Glomerular visceral epithelial cell (primary cell): ENCODE measurements at regions not wholly inside any gene's neighbourhood (a gene's known extent, or its start where the extent isn't known, plus 50 kb on each side); places are given as distances from the start of the nearest gene placed in this dataset.
"Not testable (repeated sequence)": the region's sequence is repeated elsewhere in the genome, so short reads cannot be mapped to it uniquely, and the experiment has no call there.

Experiments used
- DNase-seq: peaks from one replicate; pipeline ENCODE4 v3.0.0-alpha.2; 2016; ENCODE audit errors: extremely low spot score

DNA sequence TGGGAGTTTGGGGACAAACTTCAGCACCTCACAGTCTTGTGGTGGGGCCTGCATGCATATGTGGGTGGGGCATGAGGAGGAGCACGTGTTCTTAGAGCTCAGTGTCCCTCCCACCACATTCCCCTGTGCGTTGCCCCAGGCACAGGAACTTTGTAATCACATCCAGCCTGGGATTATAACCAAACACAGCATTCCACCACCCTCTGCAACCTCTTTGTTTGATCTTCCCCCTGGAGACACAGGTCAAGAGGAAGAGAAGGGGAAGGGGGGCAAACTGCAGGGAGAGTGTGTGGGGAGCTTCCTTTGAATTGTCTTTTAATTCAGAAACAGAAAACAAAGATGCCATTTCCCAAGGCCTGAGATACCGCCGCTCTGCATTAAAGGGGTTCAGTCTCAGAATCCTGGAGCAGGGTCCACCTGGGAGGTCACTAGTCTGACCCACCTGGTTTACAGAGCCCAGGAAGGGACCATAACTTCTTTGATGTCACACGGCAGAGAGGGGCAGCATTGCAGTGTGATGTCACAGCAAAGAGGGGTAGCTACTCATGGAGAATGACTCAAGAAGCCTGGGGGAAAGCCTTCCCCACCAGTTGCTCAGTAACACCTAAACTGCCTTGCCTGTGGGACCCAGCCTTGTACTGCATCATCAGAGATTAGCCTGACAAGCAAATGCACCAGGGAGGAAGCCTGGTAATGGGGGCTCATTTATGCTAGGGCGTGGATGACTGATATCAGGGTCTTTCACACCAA is 106.3 kb upstream of the RNU6-1 start:
- DNase-seq = no peak

DNA sequence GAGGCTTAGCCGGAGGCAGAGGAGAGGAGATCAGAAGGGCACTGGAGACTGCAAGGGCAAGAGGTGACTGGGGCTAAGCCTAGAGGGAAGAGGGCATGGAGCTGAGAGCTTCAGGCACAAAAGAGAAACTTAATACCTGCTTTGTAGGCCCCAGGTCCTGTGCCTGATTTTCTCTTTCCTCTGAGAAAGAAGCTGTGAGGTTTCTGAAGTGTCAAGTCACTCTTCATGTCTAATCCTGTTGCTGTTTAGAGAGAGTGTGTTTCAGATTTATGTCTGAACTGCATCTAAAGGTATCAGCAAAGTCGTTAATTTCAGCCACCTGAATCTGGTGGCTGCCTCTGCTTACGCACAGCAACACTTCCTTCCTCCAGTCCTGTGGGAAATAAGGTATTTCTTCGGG is 106.9 kb upstream of the RNU6-1 start:
- no peak for DNase-seq

DNA sequence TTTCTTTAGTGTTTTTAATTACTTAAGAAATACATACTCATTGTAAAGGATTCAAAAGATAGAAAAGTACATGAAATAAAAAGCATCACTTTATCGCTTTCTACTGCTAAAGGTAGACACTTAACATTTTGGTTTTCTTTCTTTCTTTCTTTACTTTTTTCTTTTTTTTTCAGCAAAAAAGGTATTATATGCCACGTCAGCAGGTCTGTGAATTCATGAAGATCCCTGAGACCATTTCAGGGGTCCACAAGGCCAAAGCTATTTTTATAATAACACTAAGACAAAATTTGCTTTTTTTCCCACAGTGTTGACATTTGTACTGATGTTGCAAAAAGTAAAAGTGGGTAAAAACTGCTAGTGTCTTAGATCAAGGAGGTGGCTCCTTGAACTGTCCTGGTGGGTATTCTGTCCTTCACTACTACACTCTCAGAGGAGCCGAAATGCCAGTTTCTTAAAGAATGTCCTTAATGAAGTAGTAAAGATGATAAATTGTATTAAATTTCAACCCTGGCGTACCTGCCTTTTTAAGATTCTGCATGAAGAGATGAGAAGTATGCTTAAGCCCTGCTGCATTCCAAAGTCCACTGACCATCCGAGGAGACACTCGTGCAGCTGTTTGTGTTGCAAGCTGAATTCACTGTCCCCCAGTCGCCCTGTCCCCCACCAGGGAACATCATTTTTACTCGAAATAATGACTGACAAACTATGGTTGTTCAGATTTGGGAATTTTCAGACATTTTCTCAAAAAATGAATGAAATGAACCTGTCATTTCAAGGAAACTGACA is 106.7 kb upstream of the PIAS1 start:
- DNase-seq = no peak

DNA sequence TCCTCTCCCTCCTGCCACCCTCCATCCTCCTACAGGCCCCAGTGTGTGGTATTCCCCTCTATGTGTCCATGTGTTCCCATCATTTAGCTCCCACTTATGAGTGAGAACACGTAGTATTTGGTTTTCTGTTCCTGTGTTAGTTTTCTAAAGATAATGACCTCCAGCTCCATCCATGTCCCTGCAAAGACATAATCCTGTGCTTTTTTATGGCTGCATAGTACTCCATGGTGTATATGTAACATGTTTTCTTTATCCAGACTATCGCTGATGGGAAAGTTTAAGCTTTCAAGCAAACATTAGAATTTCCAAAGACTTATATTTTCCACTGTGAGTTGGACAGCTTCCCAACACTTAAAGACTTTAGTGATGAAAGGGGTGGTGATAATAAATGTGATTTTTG is 105.9 kb upstream of the PIAS1 start:
- no peak for DNase-seq

DNA sequence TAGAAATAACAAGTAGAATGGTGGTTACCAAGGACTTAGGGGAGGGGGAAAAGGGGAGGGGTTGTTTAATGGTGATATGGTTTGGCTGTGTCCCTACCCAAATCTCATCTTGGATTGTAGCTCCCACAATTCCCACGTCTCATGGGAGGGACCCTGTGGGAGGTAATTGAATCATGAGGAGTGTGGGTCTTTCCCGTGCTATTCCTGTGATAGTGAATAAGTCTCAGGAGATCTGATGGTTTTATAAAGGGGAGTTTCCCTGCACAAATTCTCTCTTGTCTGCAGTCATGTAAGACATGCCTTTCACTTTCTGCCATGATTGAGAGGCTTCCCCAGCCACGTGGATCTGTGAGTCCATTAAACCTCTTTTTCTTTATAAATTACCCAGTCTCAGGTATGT is 102.9 kb upstream of the PIAS1 start:
- DNase-seq = not testable (repeated sequence)

DNA sequence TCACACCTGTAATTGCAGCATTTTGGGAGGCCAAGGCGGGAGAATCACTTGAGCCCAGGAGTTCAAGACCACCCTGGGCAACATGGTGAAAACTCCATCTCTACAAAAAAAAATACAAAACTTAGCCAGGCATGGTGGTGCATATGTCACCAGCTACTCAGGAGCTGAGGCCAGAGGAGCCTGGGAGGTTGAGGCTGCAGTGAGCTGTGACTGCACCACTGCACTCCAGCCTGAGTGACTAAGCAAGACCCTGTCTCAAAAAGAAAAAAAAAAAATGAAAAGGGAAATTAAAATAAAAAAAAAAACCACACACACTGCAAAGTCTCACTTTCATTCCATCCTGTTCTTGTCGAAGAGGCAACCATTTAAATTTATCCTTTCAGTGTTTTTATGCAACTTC is 100.8 kb upstream of the PIAS1 start:
- no peak for DNase-seq

DNA sequence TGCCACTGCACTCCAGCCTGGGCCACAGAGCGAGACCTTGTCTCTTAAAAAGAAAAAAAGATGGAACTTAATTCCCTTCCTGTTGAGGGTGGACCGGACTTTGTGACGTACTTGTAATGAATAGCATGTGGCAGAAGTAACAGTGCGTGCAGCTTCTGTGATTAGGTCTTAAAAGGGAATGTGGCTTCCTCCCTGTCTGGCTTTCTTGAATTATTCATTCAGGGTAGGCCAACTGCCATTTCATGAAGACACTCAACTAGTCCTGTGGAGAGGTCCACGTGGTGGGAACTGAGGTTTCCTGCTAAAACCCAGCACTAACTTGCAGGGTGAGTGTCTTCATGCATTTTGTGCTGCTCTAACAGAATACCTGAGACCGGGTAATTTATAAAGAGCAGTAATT is 98.9 kb upstream of the PIAS1 start:
- no peak for DNase-seq

DNA sequence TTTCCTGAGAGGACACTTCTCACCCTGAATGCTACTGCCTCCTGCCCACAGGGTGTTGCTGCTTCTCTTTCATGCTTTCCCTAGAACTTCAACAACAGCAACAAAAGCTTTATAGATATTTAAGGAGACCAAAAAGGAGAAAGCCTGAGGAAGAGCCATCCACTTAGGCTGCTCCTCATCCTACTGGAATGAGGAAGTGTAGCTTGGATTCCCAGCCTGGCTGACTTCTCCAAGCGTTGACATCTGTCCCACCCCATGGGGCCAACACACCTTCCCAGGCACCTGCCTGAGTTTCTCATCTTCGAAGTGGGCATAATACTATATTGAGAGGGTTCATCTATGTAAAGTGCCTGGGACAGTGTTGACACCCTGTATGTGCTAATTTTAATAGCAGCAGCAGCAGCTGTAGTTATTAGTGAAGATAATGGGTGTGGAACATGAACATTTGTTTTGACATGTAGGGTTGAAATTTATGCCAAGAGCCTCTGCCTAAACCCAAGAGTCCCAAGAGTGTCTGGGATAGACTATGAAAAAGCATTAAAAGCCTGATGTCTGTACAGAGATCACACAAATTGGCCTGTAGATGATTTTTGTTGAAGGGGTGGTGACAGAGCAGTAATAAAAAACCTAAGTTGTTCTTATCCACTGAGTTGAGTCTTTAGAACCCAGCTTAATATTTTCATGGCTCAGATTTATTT is 96.5 kb upstream of the PIAS1 start:
- DNase-seq = no peak

DNA sequence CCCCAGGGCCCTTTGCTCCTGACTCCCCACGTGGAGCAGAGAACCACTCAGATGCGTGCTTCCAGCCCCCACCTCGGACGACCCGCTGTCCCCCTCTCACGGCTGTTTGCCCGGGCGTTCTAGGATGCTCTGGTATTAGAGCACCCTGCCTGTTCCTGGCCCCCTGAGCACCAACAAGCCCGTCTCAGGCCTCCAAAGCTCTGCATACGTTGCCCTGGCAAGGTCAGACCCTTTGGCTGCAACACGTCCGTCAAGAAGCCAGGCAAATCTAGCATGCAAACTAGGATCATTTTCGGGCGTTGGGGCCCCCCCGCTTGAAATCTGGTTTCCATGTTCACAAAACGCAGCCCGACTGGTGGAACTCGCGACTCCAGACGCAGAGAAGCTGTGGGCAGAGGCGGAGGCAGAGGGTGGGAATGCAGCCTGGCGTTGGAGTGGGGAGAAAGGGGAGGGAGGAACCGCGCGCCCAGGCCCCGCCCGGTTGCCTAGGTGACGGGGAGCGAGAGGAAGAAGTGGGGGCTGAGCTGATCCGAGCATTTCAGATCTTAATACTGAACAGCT is 86.2 kb upstream of the PIAS1 start:
- peak; percentile 64 for DNase-seq

DNA sequence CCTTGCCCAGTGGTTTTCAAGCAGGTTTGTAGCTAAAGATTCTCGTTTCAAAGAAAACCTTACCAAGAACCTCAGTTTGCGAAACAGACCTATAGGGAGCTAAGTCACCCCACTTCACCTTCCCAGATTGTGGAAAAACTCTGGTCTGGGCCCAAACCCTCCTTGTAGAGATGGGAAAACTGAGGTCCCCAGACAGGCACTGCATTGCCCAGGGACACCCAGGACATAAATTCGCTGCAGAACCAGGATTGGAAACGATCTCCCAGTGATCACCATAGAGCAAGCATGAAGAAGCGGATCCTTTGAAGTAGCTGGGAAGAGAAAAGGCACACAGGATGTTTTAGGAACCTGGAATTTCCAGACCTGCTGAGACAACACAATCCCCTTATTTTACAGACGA is 85.6 kb upstream of the PIAS1 start:
- no peak for DNase-seq

DNA sequence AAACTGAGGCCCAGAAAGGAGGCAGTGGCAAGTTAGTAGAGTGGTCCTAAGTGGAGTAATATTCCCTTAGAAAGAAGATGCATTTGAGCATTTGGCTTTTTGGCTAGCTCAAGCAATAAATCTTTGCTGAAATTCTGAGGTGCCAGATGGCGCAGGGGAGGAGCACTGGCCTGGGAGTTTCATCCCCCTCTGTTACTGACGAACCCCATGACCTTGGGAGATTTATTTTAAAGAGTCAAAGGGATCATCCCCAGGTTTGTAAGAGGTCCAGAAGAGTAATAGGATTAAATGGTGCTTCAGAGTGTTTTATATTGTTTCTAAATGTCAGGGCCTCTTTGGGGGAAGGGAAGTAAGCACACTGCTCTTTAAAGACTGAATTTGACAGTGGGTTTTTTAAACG is 85.1 kb upstream of the PIAS1 start:
- DNase-seq = no peak

DNA sequence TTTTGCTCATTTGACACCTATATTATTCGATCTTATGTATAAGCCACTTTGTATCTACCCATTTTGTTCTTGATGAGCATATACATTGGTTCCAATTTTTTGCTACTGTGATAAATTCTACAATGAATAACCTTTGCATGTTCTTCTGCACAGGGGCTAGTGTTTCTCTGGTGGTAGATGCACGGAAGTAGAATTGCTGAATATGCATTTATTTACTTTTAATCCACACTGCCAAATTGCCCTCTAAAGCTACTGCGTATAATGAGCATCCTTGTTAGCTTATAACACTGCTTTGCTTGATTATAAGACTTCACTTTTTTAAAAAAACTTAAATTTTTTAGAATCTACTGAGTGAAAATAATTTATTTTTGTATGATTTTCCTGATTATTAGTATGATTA is 84.2 kb upstream of the PIAS1 start:
- no peak for DNase-seq

DNA sequence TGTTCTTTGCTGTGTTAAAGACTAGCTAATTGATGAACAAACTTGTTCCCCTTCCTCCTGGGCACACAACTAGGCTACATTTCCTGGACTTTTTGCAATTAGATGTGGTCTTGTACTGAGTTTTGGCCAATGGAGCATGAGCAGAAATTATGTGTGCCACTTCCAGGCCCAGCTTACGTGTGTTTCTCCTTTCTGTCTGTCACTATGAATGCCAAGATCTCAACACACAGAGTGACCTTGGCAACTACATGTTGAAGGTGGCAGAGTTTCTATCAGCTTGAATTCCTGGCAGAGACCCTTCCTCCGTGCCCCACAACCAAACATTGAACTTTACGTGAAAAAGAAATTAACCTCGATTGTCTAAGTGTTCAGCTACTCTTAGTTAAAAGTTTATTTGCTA is 81.7 kb upstream of the PIAS1 start:
- no peak for DNase-seq

DNA sequence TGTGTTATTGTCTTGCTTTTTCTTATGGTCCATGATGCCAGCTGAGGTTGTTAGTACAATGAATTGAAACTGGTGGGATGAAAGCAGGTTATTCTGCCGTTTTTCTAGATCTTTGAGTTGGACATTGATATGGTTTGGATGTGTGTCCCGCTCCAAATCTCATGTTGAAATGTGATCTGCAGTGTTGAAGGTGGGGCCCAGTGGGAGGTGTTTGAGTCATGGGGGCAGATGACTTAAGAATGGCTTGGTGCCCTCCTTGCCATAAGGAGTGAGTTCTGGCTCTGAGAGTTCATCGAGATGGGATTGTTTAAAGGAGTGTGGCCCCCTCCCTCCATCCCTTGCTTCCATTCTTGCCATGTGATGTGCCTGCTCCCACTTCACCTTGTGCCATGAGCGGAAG is 80.3 kb upstream of the PIAS1 start:
- no peak for DNase-seq

DNA sequence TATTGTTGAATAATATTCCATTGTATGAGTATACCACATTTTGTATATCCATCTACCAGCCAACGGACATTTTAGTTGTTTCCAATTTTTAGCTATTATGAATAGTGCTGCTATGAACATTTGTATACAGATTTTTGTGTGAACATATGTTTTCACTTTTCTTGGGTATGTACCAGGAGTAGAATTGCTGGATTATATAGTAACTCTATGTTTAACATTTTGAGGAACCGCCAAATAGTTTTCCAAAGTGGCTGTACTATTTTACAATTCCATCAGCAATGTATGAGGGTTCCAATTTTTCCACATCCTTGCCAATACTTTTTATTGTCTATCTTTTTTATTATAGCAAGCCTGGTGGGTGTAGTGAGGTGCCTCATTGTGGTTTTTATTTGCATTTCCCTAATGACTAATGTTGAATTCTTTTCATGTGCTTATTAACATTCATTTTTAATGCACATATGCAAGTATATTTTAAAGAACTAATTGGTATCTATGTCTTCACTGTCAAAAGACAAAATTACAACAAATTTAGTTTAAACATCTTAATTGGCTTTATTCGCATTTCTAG is 77.5 kb upstream of the PIAS1 start:
- no peak for DNase-seq

DNA sequence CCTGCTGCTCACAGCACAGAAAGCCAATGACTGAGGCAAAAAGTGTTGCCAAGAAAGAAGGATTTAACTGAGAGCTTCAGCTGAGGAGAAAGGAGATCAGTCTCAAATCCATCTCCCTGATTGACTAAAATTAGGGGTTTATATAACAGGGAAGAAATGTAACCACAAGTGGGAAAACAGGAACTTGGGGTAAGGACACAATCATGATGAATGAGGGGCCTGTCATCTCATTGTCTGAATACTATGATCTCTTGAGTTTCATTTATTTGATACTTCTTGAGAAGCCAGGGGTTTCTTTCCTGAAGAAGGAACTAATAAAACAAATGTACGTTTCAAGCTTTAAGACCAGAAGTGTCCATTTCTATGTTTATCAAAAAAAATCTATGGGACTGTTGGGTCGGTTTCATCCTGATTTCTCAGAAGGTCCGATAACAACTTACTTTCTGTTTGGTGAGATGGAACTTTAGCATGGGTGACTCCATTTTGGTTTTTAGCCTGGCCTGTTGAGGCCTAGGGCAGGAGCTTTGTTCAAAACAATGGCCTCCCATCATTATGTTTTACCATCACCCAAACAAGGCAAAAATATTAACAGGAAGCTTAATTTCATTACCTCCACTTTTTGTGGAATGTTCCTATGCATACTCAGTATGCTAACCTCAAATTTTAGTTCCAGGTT is 76.6 kb upstream of the PIAS1 start:
- DNase-seq = no peak

DNA sequence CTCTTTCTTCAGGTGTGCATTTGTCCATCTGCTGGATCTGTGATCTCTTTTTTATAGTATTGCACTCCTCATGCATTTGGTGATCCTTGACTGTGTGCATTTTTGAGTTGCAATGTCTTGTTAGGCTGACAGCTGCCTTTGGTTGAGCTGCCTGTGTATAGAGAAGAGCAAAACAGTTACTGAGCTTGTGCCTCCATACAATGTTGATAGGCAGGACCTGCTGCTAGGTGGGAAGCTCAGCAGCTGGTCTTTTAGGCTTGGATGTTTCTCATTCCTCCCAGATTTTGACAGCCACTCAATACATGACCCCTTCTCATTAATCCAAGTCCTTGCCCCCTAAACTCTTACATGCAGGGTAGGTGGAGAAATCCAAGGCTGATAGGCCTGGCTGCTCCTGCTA is 74.8 kb upstream of the PIAS1 start:
- no peak for DNase-seq

DNA sequence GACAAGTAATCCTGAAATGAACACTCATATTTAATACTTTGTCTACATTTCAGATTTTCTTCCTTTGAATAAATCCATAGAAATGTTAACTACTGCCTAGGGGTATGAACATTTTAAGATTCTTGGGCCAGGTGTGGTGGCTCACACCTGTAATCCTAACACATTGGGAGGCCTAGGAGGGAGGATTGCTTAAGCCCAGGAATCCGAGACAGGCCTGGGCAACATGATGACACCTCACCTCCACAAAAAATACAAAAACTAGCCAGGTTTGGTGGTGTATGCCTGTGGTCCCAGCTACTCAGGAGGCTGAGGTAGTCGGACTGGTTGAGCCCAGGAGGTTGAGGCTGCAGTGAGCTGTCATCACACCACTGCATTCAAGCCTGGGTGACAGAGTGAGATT is 73.9 kb upstream of the PIAS1 start:
- DNase-seq = no peak

DNA sequence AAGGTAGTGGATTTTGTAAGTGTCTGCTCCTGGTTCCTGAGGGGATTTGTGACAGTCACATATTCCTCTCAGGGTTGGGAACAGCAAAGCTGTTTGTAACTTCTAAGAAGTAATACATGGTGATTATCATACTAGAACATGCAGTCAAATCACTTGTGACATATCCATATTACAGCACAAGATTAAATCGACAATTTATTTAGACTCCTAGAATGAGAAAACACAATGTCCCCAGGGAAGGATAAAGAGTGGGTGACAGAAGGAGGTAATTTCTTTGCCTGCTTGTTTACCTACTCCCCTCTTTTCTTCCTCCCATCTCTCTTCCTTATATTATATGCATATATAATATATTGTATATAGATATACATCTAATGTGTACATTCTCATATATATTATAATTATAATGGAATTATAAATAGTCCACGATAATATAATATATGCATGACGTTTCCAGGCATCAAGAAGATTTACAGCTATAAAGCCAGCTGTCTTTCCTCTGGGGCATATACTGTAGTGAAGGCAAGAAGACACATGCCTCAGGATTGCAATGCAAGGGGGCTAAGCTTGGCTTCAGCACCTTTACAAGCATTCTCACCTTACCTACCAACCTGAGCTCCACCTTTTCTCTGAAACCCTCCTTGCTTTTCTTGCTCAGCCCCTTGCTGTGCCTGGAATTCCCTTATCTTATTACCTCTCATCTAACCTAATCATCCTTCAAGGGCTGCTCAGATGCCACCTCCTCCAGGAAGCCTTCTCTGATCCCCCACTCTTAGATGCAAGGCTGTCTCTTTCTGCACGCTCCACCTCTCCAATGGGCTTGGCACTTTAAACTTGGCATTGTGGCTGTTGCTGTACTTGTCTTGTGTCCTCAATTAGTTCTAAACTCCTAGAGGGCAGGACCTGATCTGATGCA is 73.1 kb upstream of the PIAS1 start:
- DNase-seq = no peak

DNA sequence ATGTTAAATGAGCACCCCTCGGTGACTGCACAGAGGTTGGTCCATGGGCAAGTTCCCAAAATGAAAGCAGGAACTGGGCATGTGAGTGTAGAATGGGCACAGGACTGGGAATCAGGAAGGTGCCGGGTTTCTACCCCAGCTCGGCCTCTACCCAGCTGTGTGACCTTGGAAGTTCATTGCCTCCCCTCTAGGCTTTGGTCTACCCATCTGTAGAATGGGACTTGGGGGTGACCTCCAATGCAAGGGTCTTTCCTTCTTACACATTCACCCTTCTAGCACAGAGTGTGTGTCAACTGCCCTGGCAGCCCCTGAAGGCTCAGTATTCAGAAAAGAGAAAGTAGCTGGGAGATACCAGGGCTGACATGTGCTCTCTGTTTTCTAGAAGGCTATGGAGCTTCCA is 72.3 kb upstream of the PIAS1 start:
- no peak for DNase-seq

DNA sequence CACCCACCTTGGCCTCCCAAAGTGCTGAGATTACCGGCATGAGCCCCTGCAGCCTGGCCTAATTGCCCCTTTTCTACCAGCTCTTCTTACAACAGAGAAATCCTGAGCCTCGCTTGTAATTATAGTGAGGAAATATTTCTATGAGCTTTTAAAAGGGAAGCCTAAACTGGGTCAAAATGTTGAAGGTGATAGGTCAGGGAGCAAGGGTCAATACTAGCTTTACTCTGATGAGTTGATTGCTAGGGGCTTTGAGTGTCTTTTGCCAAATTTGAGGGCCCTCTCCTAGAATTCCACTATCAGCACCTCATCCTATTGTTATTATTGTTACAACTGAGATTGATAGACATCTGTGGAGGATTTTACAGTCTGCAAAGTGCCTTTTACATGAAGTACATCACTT is 62.4 kb upstream of the PIAS1 start:
- no peak for DNase-seq
